Fibroblast of the conjunctiva (primary cell): ENCODE measurements at regions not wholly inside any gene's neighbourhood (a gene's known extent, or its start where the extent isn't known, plus 50 kb on each side); places are given as distances from the start of the nearest gene placed in this dataset.

Source experiments
- DNase-seq: peaks from one replicate; pipeline ENCODE4 v3.0.0-alpha.2; 2010; ENCODE audit warnings: low read depth

- no peak for DNase-seq
Observed at GRCh38 chr3:81279481-81280379, 481.7 kb downstream of the GBE1 start.

GRCh38 chr3:81277853-81278252, 483.6 kb downstream of the GBE1 start:
- DNase-seq, result no peak

GRCh38 chr3:81274671-81275070, 486.8 kb downstream of the GBE1 start:
- DNase-seq, result no peak

GRCh38 chr3:81270603-81271379, 490.7 kb downstream of the GBE1 start:
- DNase-seq, result no peak

GRCh38 chr3:81268526-81268925, 492.9 kb downstream of the GBE1 start:
- DNase-seq, result no peak

GRCh38 chr3:81261996-81262395, 499.4 kb downstream of the GBE1 start:
- no peak for DNase-seq

- no peak for DNase-seq
Observed at GRCh38 chr3:81255463-81255862, 506.0 kb downstream of the GBE1 start.

GRCh38 chr3:81251096-81251495, 510.3 kb downstream of the GBE1 start:
- DNase-seq, result no peak

- DNase-seq, result no peak
Observed at GRCh38 chr3:81249540-81250029, 511.9 kb downstream of the GBE1 start.

- DNase-seq, result no peak
Observed at GRCh38 chr3:81245501-81245900, 515.9 kb downstream of the GBE1 start.

- no peak for DNase-seq
Observed at GRCh38 chr3:81245043-81245442, 516.4 kb downstream of the GBE1 start.

GRCh38 chr3:81244231-81244630, 517.2 kb downstream of the GBE1 start:
- DNase-seq, result no peak

- peak; percentile 8 for DNase-seq
Observed at GRCh38 chr3:81242871-81243270, 518.6 kb downstream of the GBE1 start.

- DNase-seq, result no peak
Observed at GRCh38 chr3:81237181-81237580, 524.3 kb downstream of the GBE1 start.

- no peak for DNase-seq
Observed at GRCh38 chr3:81218023-81218422, 543.4 kb downstream of the GBE1 start.

GRCh38 chr3:81217101-81217500, 544.3 kb downstream of the GBE1 start:
- no peak for DNase-seq

- peak; percentile 18 for DNase-seq
Observed at GRCh38 chr3:81216192-81216591, 545.3 kb downstream of the GBE1 start.

GRCh38 chr3:81214631-81215030, 546.8 kb downstream of the GBE1 start:
- DNase-seq, result no peak

- no peak for DNase-seq
Observed at GRCh38 chr3:81199587-81199986, 561.9 kb downstream of the GBE1 start.

GRCh38 chr3:81198756-81199155, 562.7 kb downstream of the GBE1 start:
- DNase-seq, result no peak

GRCh38 chr3:81198216-81198615, 563.2 kb downstream of the GBE1 start:
- DNase-seq, result no peak

GRCh38 chr3:81197386-81197785, 564.1 kb downstream of the GBE1 start:
- DNase-seq, result no peak

GRCh38 chr3:81195478-81195877, 566.0 kb downstream of the GBE1 start:
- DNase-seq, result no peak
